MG63 (cell line): ENCODE measurements at regions not wholly inside any gene's neighbourhood (a gene's known extent, or its start where the extent isn't known, plus 50 kb on each side); places are given as distances from the start of the nearest gene placed in this dataset.
A peak's percentile ranks its signal among the peaks of the same experiment; 100 is the strongest.

Experiments used
- DNase-seq: peaks from one replicate; pipeline ENCODE4 v3.0.0-alpha.2; 2020
- H3K27me3 ChIP-seq: fragments of 250-450 bp; sonication (Bioruptor Pico); 2 replicates; pipeline ENCODE4 v1.5.1; 2020; ENCODE audit warnings: mild to moderate bottlenecking, moderate library complexity
- H3K36me3 ChIP-seq: fragments of 250-450 bp; sonication (Bioruptor Pico); 2 replicates; pipeline ENCODE4 v1.5.1; 2020; ENCODE audit warnings: mild to moderate bottlenecking, moderate library complexity
- H3K4me3 ChIP-seq: fragments of 250-450 bp; sonication (Bioruptor Pico); 2 replicates; pipeline ENCODE4 v1.5.1; 2020; ENCODE audit warnings: mild to moderate bottlenecking, moderate library complexity
- H3K9me3 ChIP-seq: fragments of 250-450 bp; sonication (Bioruptor Pico); 2 replicates; pipeline ENCODE4 v1.5.1; 2020; ENCODE audit warnings: mild to moderate bottlenecking, moderate library complexity

- H3K27me3 ChIP-seq: no peaks in the 10 kb centered on the region
- no peak for DNase-seq
- H3K36me3 ChIP-seq: no peaks in the 10 kb centered on the region
- H3K9me3 ChIP-seq: peaks cover 4% of the 10 kb centered on the region; the same call in 1 of the 2 replicates
- H3K4me3 ChIP-seq: no peak overlapping the region
Observed at GRCh38 chr12:19718401-19718800, 279.1 kb downstream of the AEBP2 start.

GRCh38 chr12:19719672-19720071 is 280.4 kb downstream of the AEBP2 start:
- no peaks in the 10 kb centered on the region for H3K36me3 ChIP-seq
- H3K4me3 ChIP-seq: no peak overlapping the region
- H3K9me3 ChIP-seq: peaks cover 5% of the 10 kb centered on the region
- H3K27me3 ChIP-seq: no peaks in the 10 kb centered on the region
- no peak for DNase-seq

- H3K4me3 ChIP-seq: no peak overlapping the region
- H3K9me3 ChIP-seq: peaks cover 15% of the 10 kb centered on the region
- no peaks in the 10 kb centered on the region for H3K27me3 ChIP-seq
- H3K36me3 ChIP-seq: no peaks in the 10 kb centered on the region
- peak; percentile 9 for DNase-seq
Observed at GRCh38 chr12:19726122-19726521, 286.8 kb downstream of the AEBP2 start.

- H3K4me3 ChIP-seq: no peak overlapping the region
- no peaks in the 10 kb centered on the region for H3K36me3 ChIP-seq
- DNase-seq: no peak
- H3K27me3 ChIP-seq: no peaks in the 10 kb centered on the region
- peaks cover 15% of the 10 kb centered on the region for H3K9me3 ChIP-seq
Observed at GRCh38 chr12:19726592-19726991, 287.3 kb downstream of the AEBP2 start.

GRCh38 chr12:19737019-19737418 is 297.7 kb downstream of the AEBP2 start:
- Histone ChIP-seq H3K27me3 (no peaks in the 10 kb centered on the region), H3K9me3 (peaks cover 7% of the 10 kb centered on the region), H3K4me3 (no peak overlapping the region), H3K36me3 (0 out of 2 replicates have a peak, but pooled peaks cover 2% of the 10 kb centered on the region)
- DNase-seq: no peak

- no peak for DNase-seq
- no peaks in the 10 kb centered on the region for H3K27me3 ChIP-seq
Observed at GRCh38 chr12:19739195-19739776, 300.0 kb downstream of the AEBP2 start.

GRCh38 chr12:19740472-19741131 is 301.3 kb downstream of the AEBP2 start:
- Histone ChIP-seq H3K4me3 (no peak overlapping the region), H3K27me3 (no peaks in the 10 kb centered on the region), H3K36me3 (no peaks in the 10 kb centered on the region), H3K9me3 (no peaks in the 10 kb centered on the region; the same call in 1 of the 2 replicates)
- no peak for DNase-seq

More at GRCh38 chr12:19739195-19739776, 300.0 kb downstream of the AEBP2 start:
- peaks cover 7% of the 10 kb centered on the region for H3K9me3 ChIP-seq
- H3K36me3 ChIP-seq: 0 out of 2 replicates have a peak, but pooled peaks cover 2% of the 10 kb centered on the region
- no peak overlapping the region for H3K4me3 ChIP-seq

- H3K36me3 ChIP-seq: no peaks in the 10 kb centered on the region
- H3K4me3 ChIP-seq: no peak overlapping the region
- H3K9me3 ChIP-seq: no peaks in the 10 kb centered on the region; the same call in 1 of the 2 replicates
- no peaks in the 10 kb centered on the region for H3K27me3 ChIP-seq
- DNase-seq: no peak
Observed at GRCh38 chr12:19741132-19741489, 301.8 kb downstream of the AEBP2 start.

- Histone ChIP-seq H3K9me3 (peaks cover 10% of the 10 kb centered on the region), H3K4me3 (no peak overlapping the region), H3K36me3 (no peaks in the 10 kb centered on the region), H3K27me3 (no peaks in the 10 kb centered on the region)
- DNase-seq: no peak
Observed at GRCh38 chr12:19744705-19745218, 305.5 kb downstream of the AEBP2 start.

GRCh38 chr12:19746471-19746870 is 307.2 kb downstream of the AEBP2 start:
- Histone ChIP-seq H3K36me3 (no peaks in the 10 kb centered on the region), H3K9me3 (peaks cover 17% of the 10 kb centered on the region), H3K4me3 (no peak overlapping the region), H3K27me3 (no peaks in the 10 kb centered on the region)
- DNase-seq: no peak

GRCh38 chr12:19749906-19750574 is 310.7 kb downstream of the AEBP2 start:
- Histone ChIP-seq H3K9me3 (peaks cover 28% of the 10 kb centered on the region), H3K4me3 (no peak overlapping the region), H3K27me3 (no peaks in the 10 kb centered on the region), H3K36me3 (no peaks in the 10 kb centered on the region)
- no peak for DNase-seq

GRCh38 chr12:19751078-19751477 is 311.8 kb downstream of the AEBP2 start:
- no peak for DNase-seq

GRCh38 chr12:19752712-19753111 is 313.4 kb downstream of the AEBP2 start:
- Histone ChIP-seq H3K36me3 (no peaks in the 10 kb centered on the region), H3K9me3 (peaks cover 28% of the 10 kb centered on the region), H3K27me3 (no peaks in the 10 kb centered on the region), H3K4me3 (no peak overlapping the region)
- DNase-seq: no peak

More at GRCh38 chr12:19751078-19751477, 311.8 kb downstream of the AEBP2 start:
- H3K9me3 ChIP-seq: peaks cover 28% of the 10 kb centered on the region
- no peaks in the 10 kb centered on the region for H3K36me3 ChIP-seq
- no peak overlapping the region for H3K4me3 ChIP-seq
- H3K27me3 ChIP-seq: no peaks in the 10 kb centered on the region

- no peak overlapping the region for H3K4me3 ChIP-seq
- DNase-seq: no peak
- no peaks in the 10 kb centered on the region for H3K36me3 ChIP-seq
- no peaks in the 10 kb centered on the region for H3K27me3 ChIP-seq
- peaks cover 18% of the 10 kb centered on the region for H3K9me3 ChIP-seq
Observed at GRCh38 chr12:19755136-19755535, 315.8 kb downstream of the AEBP2 start.

- Histone ChIP-seq H3K4me3 (no peak overlapping the region), H3K9me3 (peaks cover 6% of the 10 kb centered on the region; the same call in 1 of the 2 replicates), H3K36me3 (no peaks in the 10 kb centered on the region), H3K27me3 (no peaks in the 10 kb centered on the region)
- no peak for DNase-seq
Observed at GRCh38 chr12:19757317-19757877, 318.1 kb downstream of the AEBP2 start.

- Histone ChIP-seq H3K27me3 (no peaks in the 10 kb centered on the region), H3K36me3 (no peaks in the 10 kb centered on the region), H3K4me3 (no peak overlapping the region), H3K9me3 (no peaks in the 10 kb centered on the region)
- DNase-seq: peak; percentile 56
Observed at GRCh38 chr12:19759227-19759626, 319.9 kb downstream of the AEBP2 start.

- Histone ChIP-seq H3K36me3 (no peaks in the 10 kb centered on the region), H3K4me3 (no peak overlapping the region), H3K27me3 (no peaks in the 10 kb centered on the region), H3K9me3 (no peaks in the 10 kb centered on the region)
- no peak for DNase-seq
Observed at GRCh38 chr12:19760611-19761010, 321.3 kb downstream of the AEBP2 start.
